H1 (cell line): ENCODE measurements at regions not wholly inside any gene's neighbourhood (a gene's known extent, or its start where the extent isn't known, plus 50 kb on each side); places are given as distances from the start of the nearest gene placed in this dataset.

Experiments used
- CTCF ChIA-PET: fragments of 300-600 bp; sonication (Branson Sonifier 250); formaldehyde crosslinking; loops from one replicate; lab custom pipeline; 2021; ENCODE audit not compliant: partially characterized antibody; lab: Charles Lee
- POLR2A ChIA-PET: fragments of 300-600 bp; sonication (Branson Sonifier 250); formaldehyde crosslinking; loops from one replicate; lab custom pipeline; 2021; ENCODE audit warnings: inconsistent platforms; ENCODE audit not compliant: partially characterized antibody; lab: Charles Lee
- DNase-seq, 2 experiments: peaks; one replicate each; pipeline versions ENCODE4 v3.0.0 to v3.0.0-alpha.2; 2010 to 2022; ENCODE audit warnings: low spot score in 2 of 2, low read depth in 1 of 2, mixed read lengths in 1 of 2
- FAIRE-seq: peaks from 2 replicates; lab custom pipeline; 2011; peaks lifted over from hg19 to GRCh38; lab: Jason Lieb, UNC
- H2AFZ ChIP-seq: 2 replicates; pipeline ENCODE4 v1.8.1; 2012; ENCODE audit warnings: low read length, inconsistent platforms
- H2AK5ac ChIP-seq: 2 replicates; pipeline ENCODE4 v1.6.1; 2013; ENCODE audit warnings: low read depth, low read length
- H2BK120ac ChIP-seq: replicated peaks from 2 replicates; pipeline ENCODE3; 2013; ENCODE audit warnings: low read depth, low read length, inconsistent platforms
- H2BK12ac ChIP-seq: 2 replicates; pipeline ENCODE4 v1.6.1; 2013; ENCODE audit warnings: low read depth, low read length
- H2BK15ac ChIP-seq: 2 replicates; pipeline ENCODE4 v1.6.1; 2013; ENCODE audit warnings: low read length
- H2BK20ac ChIP-seq: 2 replicates; pipeline ENCODE4 v1.6.1; 2013; ENCODE audit warnings: low read length
- H2BK5ac ChIP-seq: 2 replicates; pipeline ENCODE4 v1.6.1; 2013; ENCODE audit warnings: low read depth, low read length
- H3K14ac ChIP-seq: 2 replicates; pipeline ENCODE4 v1.6.1; 2013; ENCODE audit warnings: inconsistent platforms; ENCODE audit not compliant: insufficient read length
- H3K18ac ChIP-seq: 2 replicates; pipeline ENCODE4 v1.6.1; 2013; ENCODE audit warnings: low read length; ENCODE audit errors: extremely low read depth
- H3K23ac ChIP-seq: 2 replicates; pipeline ENCODE4 v1.6.1; 2013; ENCODE audit warnings: inconsistent platforms; ENCODE audit not compliant: insufficient read length
- H3K23me2 ChIP-seq: 2 replicates; pipeline ENCODE4 v1.6.1; 2013; ENCODE audit warnings: low read depth, low read length
- H3K27ac ChIP-seq: 2 replicates; pipeline ENCODE4 v1.6.1; 2011; ENCODE audit warnings: low read depth, low read length, inconsistent platforms
- H3K27me3 ChIP-seq, 4 experiments: replicated peaks in 1 of 4; 1 replicate in 1 of 4; 2 replicates in 3 of 4; pipeline versions ENCODE4 v1.6.1 to v1.8.1; 2011 to 2013; ENCODE audit warnings: low read length in 3 of 4, mild to moderate bottlenecking in 3 of 4, inconsistent platforms in 2 of 4, mixed read lengths in 2 of 4, moderate library complexity in 1 of 4; ENCODE audit not compliant: control insufficient read depth in 3 of 4, insufficient read depth in 3 of 4; ENCODE audit errors: extremely low read depth in 1 of 4
- H3K36me3 ChIP-seq, 4 experiments: 2 replicates each; pipeline versions ENCODE4 v1.6.1 to v1.8.1; 2011 to 2013; ENCODE audit warnings: mild to moderate bottlenecking in 4 of 4, low read length in 3 of 4, moderate library complexity in 2 of 4, control low read depth in 1 of 4, inconsistent platforms in 1 of 4; ENCODE audit not compliant: insufficient read depth in 4 of 4, control insufficient read depth in 2 of 4
- H3K4ac ChIP-seq: replicated peaks from 2 replicates; pipeline ENCODE3; 2013; ENCODE audit warnings: low read length, low read depth, mixed read lengths, inconsistent platforms; ENCODE audit not compliant: insufficient read length
- H3K4me1 ChIP-seq, 4 experiments: replicated peaks in 1 of 4; 1 replicate in 1 of 4; 2 replicates in 3 of 4; pipeline versions ENCODE4 v1.6.1 to v1.8.1; 2011 to 2013; ENCODE audit warnings: low read length in 3 of 4, inconsistent platforms in 2 of 4, mixed read lengths in 1 of 4; ENCODE audit not compliant: insufficient read depth in 4 of 4, control insufficient read depth in 3 of 4
- H3K4me2 ChIP-seq, 2 experiments: 2 replicates each; pipeline versions ENCODE4 v1.6.1 to v1.8.1; 2011 to 2013; ENCODE audit warnings: low read depth in 2 of 2, low read length in 2 of 2, control low read depth in 1 of 2, inconsistent platforms in 1 of 2, mild to moderate bottlenecking in 1 of 2; ENCODE audit not compliant: insufficient read depth in 1 of 2
- H3K4me3 ChIP-seq, 4 experiments: fragments of 200-600, 300-600 bp in 1 of 4; sonication (generic), shearing (Covaris generic), sonication (Bioruptor Twin) in 1 of 4; 2 replicates each; pipeline versions ENCODE4 v1.5.1 to v1.8.1; 2011 to 2016; ENCODE audit warnings: low read length in 4 of 4, low read depth in 3 of 4, control low read depth in 2 of 4, inconsistent platforms in 2 of 4, mild to moderate bottlenecking in 2 of 4, mixed read lengths in 1 of 4, moderate library complexity in 1 of 4; ENCODE audit not compliant: insufficient read depth in 2 of 4; ENCODE audit errors: extremely low read depth in 1 of 4
- H3K56ac ChIP-seq: replicated peaks from 2 replicates; pipeline ENCODE3; 2013; ENCODE audit warnings: low read depth, mild to moderate bottlenecking, mixed read lengths, low read length, inconsistent platforms; ENCODE audit not compliant: insufficient read length
- H3K79me1 ChIP-seq: 2 replicates; pipeline ENCODE4 v1.6.1; 2013; ENCODE audit warnings: low read depth, low read length, control low read depth
- H3K79me2 ChIP-seq, 2 experiments: 2 replicates each; pipeline versions ENCODE4 v1.6.1 to v1.8.1; 2012 to 2013; ENCODE audit warnings: low read length in 2 of 2, mild to moderate bottlenecking in 2 of 2, inconsistent platforms in 1 of 2; ENCODE audit not compliant: insufficient read depth in 2 of 2, control insufficient read depth in 1 of 2
- H3K9ac ChIP-seq, 4 experiments: replicated peaks in 1 of 4; 1 replicate in 1 of 4; 2 replicates in 3 of 4; pipeline versions ENCODE4 v1.6.1 to v1.8.1; 2011 to 2013; ENCODE audit warnings: low read depth in 3 of 4, low read length in 3 of 4, control low read depth in 2 of 4, mild to moderate bottlenecking in 2 of 4, moderate library complexity in 2 of 4, inconsistent platforms in 1 of 4; ENCODE audit errors: extremely low read depth in 1 of 4
- H3K9me3 ChIP-seq, 2 experiments: 2 replicates each; pipeline versions ENCODE4 v1.6.1 to v1.8.1; 2012 to 2013; ENCODE audit warnings: mild to moderate bottlenecking in 2 of 2, moderate library complexity in 2 of 2, control low read depth in 1 of 2, inconsistent platforms in 1 of 2, low read depth in 1 of 2, low read length in 1 of 2, mixed read lengths in 1 of 2; ENCODE audit not compliant: insufficient read depth in 2 of 2
- H4K20me1 ChIP-seq, 2 experiments: replicated peaks in 1 of 2; 2 replicates each; pipeline versions ENCODE3 to v1.8.1; 2011 to 2013; ENCODE audit warnings: inconsistent platforms in 2 of 2, low read length in 2 of 2, mild to moderate bottlenecking in 1 of 2; ENCODE audit not compliant: insufficient read depth in 2 of 2, control insufficient read depth in 1 of 2
- H4K5ac ChIP-seq: 2 replicates; pipeline ENCODE4 v1.6.1; 2013; ENCODE audit warnings: low read length, low read depth, mixed read lengths, inconsistent platforms; ENCODE audit not compliant: insufficient read length
- H4K8ac ChIP-seq: 2 replicates; pipeline ENCODE4 v1.8.0; 2013; ENCODE audit warnings: mild to moderate bottlenecking, moderate library complexity, low read length, inconsistent platforms; ENCODE audit not compliant: insufficient read depth; ENCODE audit errors: extremely low read depth
- H4K91ac ChIP-seq: replicated peaks from 2 replicates; pipeline ENCODE3; 2013; ENCODE audit warnings: low read length, mixed read lengths, inconsistent platforms; ENCODE audit not compliant: insufficient read length
- CREB1 ChIP-seq: IDR thresholded peaks from 2 replicates; pipeline ENCODE4 v1.6.1; 2012; ENCODE audit warnings: inconsistent platforms
- FOSL1 ChIP-seq: IDR thresholded peaks from 2 replicates; pipeline ENCODE4 v1.6.1; 2011; ENCODE audit warnings: mild to moderate bottlenecking, low read depth, low read length, moderate library complexity; ENCODE audit not compliant: insufficient read depth
- KDM1A ChIP-seq: fragments of 200-600, 300-600 bp; sonication (generic); IDR thresholded peaks from 2 replicates; pipeline ENCODE4 v1.7.1; 2016; ENCODE audit warnings: mild to moderate bottlenecking, low read length, borderline replicate concordance
- WGBS, 2 experiments: shearing (Covaris generic) in 1 of 2; methylation state at CpG; one replicate each; pipeline versions ENCODE4 v1.1.6 to v1.1.7; 2013 to 2015; ENCODE audit warnings: low lambda C conversion rate in 2 of 2, mixed read lengths in 2 of 2, inconsistent platforms in 1 of 2, low coverage in 1 of 2, missing lambda C conversion rate in 1 of 2; ENCODE audit not compliant: insufficient replicate concordance in 2 of 2, insufficient coverage in 1 of 2, insufficient read length in 1 of 2; ENCODE audit errors: extremely low coverage in 1 of 2, missing lambda C conversion rate in 1 of 2; 5-methylcytosine and 5-hydroxymethylcytosine counted together

DNA sequence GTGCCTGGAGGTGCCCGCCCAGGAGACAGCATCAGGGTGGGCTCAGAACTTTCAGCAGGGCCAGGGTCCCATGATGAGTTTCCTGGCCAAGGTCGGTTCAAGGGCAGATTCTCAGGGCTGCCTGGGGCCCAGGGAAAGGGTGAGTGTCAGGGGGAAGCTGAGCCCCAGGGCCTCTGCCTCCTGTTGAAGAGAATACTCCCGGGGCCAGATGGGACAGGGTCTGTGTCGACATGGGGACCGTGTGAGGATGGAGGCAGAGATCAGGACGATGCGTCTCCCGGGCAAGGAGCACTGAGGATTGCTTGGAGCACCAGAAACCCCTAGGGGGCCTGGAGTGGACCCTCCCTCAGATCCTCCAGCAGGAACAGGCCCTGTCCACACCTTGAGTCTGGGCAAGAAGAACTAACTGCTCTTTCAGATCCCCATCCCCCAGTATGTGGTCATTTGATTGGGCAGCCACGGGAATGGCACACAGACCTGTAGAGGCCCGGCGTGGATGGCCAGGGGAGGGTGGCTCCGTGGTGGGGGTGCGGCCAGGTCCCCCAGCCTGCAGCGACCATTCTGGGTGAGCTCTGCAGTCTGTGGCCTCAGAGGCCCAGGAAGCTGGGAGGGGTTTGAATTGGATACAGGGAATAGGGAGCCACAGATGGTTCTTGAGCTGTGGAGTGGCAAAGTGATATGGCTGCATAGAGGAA is 1078.7 kb downstream of the BRD1 start:
- Histone ChIP-seq H2BK15ac (no peak overlapping the region), H2AFZ (no peak overlapping the region), H3K27ac (no peak overlapping the region), H3K9ac (no peak overlapping the region), H3K23me2 (no peaks in the 10 kb centered on the region), H3K4ac (no peak overlapping the region), H2AK5ac (no peak overlapping the region), H4K20me1 (peaks cover 2 to 3% of the 10 kb centered on the region in 2 experiments), H3K18ac (no peak overlapping the region), H3K56ac (no peak overlapping the region), H2BK12ac (no peak overlapping the region), H4K8ac (no peak overlapping the region), H3K79me1 (no peaks in the 10 kb centered on the region), H3K23ac (no peak overlapping the region), H3K9me3 (no peaks in the 10 kb centered on the region), H3K27me3 (no peaks in the 10 kb centered on the region), H4K91ac (no peak overlapping the region), H3K36me3 (no peaks in the 10 kb centered on the region), H3K79me2 (no peaks in the 10 kb centered on the region), H4K5ac (no peak overlapping the region), H2BK20ac (no peak overlapping the region), H3K4me1 (no peaks in the 10 kb centered on the region; a peak in 2 of 7 replicates), H2BK120ac (no peak overlapping the region), H3K4me3 (no peak overlapping the region), H3K14ac (no peak overlapping the region), H2BK5ac (no peak overlapping the region), H3K4me2 (no peak overlapping the region)
- POLR2A ChIA-PET, result no interaction called here
- 77% methylated on average over 14 of the region's 14 CpGs; no CpG with 5 or more reads in 1 of the 2 experiments for WGBS, 2 experiments
- no peak for FAIRE-seq
- no peak for DNase-seq
- TF ChIP-seq KDM1A (peak; percentile 80; the same call in 1 of the 2 replicates), CREB1 (no peak), FOSL1 (no peak)
- CTCF ChIA-PET, result interaction anchor here (0.5 to 1.3 kb wide), 2 partner anchors 26 to 34 kb away, joined by 3 read pairs; no protein-coding TSS in a partner anchor
